GM19438 (cell line): ENCODE measurements at regions not wholly inside any gene's neighbourhood (a gene's known extent, or its start where the extent isn't known, plus 50 kb on each side); places are given as distances from the start of the nearest gene placed in this dataset.
"Not testable (repeated sequence)": the region's sequence is repeated elsewhere in the genome, so short reads cannot be mapped to it uniquely, and the experiment has no call there.

Source experiments
- ATAC-seq: cut with Tn5 transposase; IDR thresholded peaks from one replicate; pipeline ENCODE4 v1.9.1; 2021; ENCODE audit warnings: low read depth; ENCODE audit not compliant: unreplicated experiment

DNA sequence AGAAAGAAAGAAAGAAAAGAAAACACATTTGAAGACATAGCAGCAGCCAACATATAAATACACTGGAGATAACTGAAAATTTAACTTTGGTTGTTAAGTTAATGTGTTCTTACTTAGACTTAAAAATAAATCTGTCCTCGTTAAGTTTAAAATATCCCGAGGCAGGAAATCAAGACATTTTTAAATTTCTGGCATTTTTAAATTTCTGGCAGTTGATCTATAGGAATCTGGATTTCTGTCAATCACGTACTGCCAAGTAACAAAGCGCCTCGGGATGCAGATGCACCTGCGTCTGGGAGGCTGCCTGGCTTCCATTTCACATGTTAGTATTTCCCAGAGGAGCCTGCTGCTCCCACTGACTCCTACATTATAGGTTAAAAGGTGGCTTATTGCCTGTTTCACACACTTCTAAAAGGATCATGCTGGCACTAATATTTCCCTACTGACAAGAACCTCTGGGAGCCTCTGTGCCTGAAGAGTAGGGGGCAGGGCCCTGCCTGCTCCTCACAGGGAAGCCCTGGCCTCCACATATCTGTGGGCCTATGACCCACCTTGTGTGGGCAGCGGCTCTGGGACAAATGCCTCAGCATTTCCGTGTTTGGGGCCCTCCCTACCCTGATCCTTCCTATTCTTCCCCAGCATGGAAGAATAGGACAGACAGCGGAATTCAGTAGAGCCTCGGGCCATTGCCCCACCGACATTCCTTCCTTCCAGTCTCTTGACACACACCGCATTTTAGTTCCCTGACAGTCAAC is 62.8 kb upstream of the ATP12A start:
- no peak for ATAC-seq

DNA sequence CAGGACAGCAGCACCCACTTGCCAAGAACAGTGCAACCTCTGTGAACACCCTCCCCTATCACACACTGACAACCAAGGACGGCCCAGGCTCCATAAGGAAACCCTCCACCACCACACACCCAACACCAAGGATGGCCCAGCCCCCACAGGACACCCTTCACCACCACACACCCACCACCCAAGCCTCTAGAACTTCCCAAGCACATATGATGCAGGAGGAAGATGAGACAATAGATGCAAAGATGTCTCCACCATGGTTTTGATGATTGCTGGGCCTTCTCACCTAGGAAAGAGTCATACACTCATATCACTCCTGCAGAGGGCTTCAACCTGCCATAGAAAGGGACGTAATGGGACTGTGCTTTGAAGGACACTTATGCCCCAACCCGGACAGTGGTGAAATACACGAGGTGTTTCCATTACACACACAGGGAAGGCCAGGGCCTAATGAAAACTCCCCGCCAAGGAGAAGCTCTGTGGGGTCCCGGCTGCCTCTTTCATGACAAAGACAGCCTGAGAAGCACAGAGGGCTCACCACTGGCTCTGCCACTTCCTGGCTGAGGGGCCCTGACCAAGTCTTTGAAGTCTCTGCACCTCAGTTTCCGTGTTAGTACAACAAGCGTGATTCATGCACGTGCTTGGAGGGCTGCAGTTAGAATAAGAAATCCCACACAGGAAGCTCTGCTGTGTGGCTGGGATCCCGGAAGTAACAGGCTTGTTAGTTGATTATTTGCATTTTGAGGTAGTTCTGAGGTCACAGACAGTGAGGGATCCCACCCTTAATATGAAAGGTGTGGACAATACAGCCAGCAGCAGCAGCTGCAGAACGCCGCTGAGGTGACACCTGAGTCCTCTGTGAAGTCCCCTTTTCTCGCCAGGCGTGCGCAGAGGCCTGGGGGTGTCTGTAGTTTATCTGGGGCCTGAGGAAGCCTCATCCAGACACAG is 61.9 kb upstream of the ATP12A start:
- peak; percentile 93 for ATAC-seq

DNA sequence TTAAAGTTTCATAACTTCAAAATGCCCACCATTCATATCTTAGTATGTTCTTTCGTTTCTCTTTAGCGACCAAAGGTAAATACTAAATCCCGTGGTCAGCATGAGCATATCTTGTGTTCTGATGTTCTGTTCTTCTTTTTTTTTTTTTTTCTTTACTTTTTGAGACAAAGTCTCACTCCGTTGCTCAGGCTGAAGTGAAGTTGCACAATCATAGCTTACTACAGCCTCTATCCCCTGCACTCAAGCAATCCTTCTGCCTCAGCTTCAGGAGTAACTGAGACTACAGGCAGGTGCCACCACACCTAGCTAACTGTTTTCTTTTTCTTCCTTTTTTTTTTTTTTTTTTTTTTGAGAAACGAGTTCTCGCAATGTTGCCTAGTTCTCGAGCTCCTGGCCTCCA is 60.9 kb upstream of the ATP12A start:
- no peak for ATAC-seq

GRCh38 chr13:24622481-24623148 is 57.6 kb upstream of the ATP12A start:
- not testable (repeated sequence) for ATAC-seq

- no peak for ATAC-seq
These were observed 57.0 kb upstream of the ATP12A start for GRCh38 chr13:24623149-24623665.

- no peak for ATAC-seq
These were observed 55.8 kb upstream of the ATP12A start for GRCh38 chr13:24624363-24624762.

DNA sequence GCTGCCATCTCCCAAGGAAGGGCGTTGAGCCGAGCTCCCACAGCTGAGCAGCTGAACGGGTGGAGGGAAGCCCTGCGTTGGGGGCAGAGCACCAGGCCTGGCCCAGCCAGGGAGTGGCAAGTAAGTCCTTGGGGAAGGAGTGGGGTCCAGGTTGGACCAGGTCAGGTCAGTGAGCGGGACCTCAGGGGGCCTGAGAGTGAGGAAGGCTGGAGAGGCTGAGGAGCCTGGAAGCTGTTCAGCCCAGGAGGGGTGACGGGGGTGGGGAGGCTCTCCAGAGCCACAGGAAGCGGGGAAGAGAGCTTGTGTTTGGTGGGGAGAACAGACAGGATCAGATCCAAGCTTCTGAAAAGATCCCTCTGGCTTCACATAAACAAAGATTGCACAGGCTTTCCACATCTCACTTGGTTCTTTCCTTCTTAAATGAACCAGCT is 55.4 kb upstream of the ATP12A start:
- no peak for ATAC-seq

GRCh38 chr13:24625331-24625731 is 54.9 kb upstream of the ATP12A start:
- ATAC-seq = no peak

DNA sequence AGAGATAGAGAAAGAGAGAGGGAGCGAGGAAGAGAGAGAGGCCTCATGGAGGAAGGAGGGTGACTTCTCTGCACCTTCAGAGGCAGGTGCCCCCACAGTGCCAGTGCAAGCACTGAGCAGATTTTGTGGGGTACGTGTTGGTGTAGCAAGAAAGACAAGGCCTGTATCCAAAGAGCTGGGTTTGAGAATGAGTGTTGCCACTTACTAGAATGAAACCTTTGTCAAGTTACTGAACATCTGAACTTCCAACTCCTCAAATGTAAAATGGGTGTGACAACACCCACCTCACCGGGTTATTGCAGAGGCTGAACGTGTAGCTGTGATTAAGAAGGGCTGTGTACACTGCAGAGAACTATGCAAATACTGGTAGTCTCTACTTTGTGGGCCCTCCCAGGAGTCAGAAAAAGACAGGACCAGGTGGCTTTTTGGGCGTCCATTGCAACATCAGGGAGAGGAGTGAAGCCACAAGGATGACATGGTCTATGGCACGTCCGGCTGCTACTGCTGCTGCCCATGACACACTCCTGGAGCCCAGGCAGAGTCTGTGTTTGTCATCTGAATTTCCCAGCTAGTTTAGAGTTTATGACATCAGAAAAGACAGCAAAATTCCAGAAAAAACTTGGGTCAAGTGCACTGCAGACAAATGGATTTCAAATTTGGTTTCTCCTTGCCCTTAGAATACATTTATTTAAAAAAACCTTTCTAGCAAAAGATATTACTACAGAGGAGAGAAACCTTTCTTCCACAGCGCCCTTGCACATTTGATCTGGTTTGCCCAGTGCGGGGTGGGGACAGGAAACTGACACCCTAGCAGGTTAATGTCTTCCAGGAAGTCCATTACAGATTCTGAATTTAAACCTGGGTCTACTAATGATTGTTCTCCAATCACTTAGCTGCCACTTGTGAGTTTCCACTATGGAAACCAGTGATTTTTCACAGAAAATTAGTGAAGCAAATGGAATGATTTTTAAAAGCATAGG is 54.0 kb upstream of the ATP12A start:
- ATAC-seq = no peak

- ATAC-seq = no peak
These were observed 53.0 kb upstream of the ATP12A start for GRCh38 chr13:24627090-24627714.

DNA sequence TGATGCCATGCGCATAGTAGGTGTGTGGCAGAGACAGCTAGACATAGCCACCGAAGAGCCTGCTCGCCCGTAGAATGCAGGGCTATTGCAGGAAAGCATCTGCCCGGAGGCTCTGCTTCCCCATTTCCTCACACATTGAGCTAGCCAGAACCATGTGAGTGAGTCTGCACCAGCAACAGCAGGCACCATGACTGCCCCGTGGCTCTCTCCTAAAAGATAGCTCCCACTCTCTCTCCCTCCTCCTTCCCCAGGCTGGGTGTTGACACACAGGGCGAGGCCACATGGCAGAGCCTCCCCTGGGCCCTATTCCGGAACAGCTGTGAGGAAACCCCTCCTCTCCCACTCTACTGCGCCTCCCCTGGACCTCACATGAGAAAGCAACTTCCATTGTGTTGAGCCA is 52.3 kb upstream of the ATP12A start:
- no peak for ATAC-seq

DNA sequence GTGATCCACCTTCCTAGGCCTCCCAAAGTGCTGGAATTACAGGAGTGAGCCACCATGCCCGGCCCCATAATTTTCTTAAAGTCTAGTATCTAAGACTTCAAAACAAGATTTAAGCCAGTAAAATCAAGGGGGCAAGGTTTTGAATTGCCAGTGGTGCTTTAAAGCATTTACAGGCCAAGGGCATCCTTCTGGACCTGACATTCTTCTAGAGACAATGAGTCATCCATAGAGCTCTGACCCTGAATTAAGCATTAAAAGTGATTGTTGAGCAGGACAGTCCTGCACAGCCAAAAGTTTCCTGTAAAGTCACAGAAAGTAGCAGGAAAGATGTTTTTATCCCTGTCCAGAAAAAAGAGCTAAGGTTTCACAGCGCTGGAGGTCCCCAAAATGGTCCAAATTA is 50.9 kb upstream of the ATP12A start:
- no peak for ATAC-seq

DNA sequence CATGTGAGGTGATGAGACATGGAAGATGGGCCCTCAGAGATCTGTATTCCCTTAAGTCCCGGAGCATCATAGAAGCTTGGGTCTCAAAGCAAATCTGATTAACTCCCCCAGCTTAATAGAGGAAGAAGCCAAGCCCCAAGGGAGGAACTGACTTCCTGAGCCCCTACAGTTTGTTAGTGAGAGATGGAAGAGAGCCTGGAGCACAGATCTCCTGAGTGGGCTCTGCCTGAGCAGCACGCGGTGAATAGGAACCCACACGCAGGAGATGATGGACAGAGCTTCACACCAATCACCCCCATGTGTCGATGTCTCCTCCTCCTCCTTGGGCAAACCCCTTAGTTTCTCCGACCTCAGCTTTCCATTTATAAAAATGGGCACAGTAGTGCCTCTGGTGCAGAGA is 50.1 kb upstream of the ATP12A start:
- no peak for ATAC-seq
